Ishikawa (cell line): ENCODE measurements at regions not wholly inside any gene's neighbourhood (a gene's known extent, or its start where the extent isn't known, plus 50 kb on each side); places are given as distances from the start of the nearest gene placed in this dataset.

ENCODE experiments used
- CEBPB ChIP-seq: IDR thresholded peaks from 2 replicates; pipeline ENCODE4 v1.6.1; 2012
- EGR1 ChIP-seq: IDR thresholded peaks from 2 replicates; pipeline ENCODE4 v1.6.1; 2012
- EP300 ChIP-seq: IDR thresholded peaks from 2 replicates; pipeline ENCODE4 v1.6.1; 2012; ENCODE audit warnings: borderline replicate concordance
- MAX ChIP-seq: IDR thresholded peaks from 2 replicates; pipeline ENCODE4 v1.6.1; 2012
- RAD21 ChIP-seq: IDR thresholded peaks from 2 replicates; pipeline ENCODE4 v1.6.1; 2012; ENCODE audit warnings: low read depth
- REST ChIP-seq: IDR thresholded peaks from 2 replicates; pipeline ENCODE4 v1.6.1; 2012; ENCODE audit warnings: low read depth, mild to moderate bottlenecking
- TAF1 ChIP-seq: IDR thresholded peaks from 2 replicates; pipeline ENCODE4 v1.6.1; 2012; ENCODE audit warnings: low read depth, mild to moderate bottlenecking
- TCF12 ChIP-seq: IDR thresholded peaks from 2 replicates; pipeline ENCODE4 v1.6.1; 2012; ENCODE audit warnings: low read depth
- TEAD4 ChIP-seq: IDR thresholded peaks from 2 replicates; pipeline ENCODE4 v1.6.1; 2012
- ZBTB7A ChIP-seq: IDR thresholded peaks from 2 replicates; pipeline ENCODE4 v1.6.1; 2012; ENCODE audit warnings: low read depth
- TF ChIP-seq, protein P1 (sequence below): IDR thresholded peaks from 2 replicates; pipeline ENCODE4 v1.6.1; 2012

- no peak for TF ChIP-seq EP300
- no peak for TF ChIP-seq MAX
- TF ChIP-seq, protein P1, sequence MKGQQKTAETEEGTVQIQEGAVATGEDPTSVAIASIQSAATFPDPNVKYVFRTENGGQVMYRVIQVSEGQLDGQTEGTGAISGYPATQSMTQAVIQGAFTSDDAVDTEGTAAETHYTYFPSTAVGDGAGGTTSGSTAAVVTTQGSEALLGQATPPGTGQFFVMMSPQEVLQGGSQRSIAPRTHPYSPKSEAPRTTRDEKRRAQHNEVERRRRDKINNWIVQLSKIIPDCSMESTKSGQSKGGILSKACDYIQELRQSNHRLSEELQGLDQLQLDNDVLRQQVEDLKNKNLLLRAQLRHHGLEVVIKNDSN: no peak
- TF ChIP-seq RAD21: no peak
- no peak for TF ChIP-seq TAF1
- no peak for TF ChIP-seq TCF12
- TF ChIP-seq TEAD4: no peak
- no peak for TF ChIP-seq ZBTB7A
- TF ChIP-seq REST: no peak
- TF ChIP-seq EGR1: no peak
- TF ChIP-seq CEBPB: no peak
Observed at GRCh38 chr2:12061286-12062052, 315.0 kb downstream of the LPIN1 start.
